ACC112 (cell line): ENCODE measurements at regions not wholly inside any gene's neighbourhood (a gene's known extent, or its start where the extent isn't known, plus 50 kb on each side); places are given as distances from the start of the nearest gene placed in this dataset.

Source experiments
- H2AFZ ChIP-seq: fragments of 200-600 bp; sonication (generic); one replicate; pipeline ENCODE4 v1.6.0; 2017; ENCODE audit warnings: antibody characterized with exemption, low read length; ENCODE audit not compliant: unreplicated experiment
- H3K27ac ChIP-seq: fragments of 200-600 bp; sonication (generic); 2 replicates; pipeline ENCODE4 v1.5.1; 2014; ENCODE audit warnings: low read depth, mild to moderate bottlenecking, antibody characterized with exemption, low read length, moderate library complexity
- H3K27me3 ChIP-seq: fragments of 200-600 bp; sonication (generic); 2 replicates; pipeline ENCODE4 v1.6.1; 2014; ENCODE audit warnings: mild to moderate bottlenecking, antibody characterized with exemption, low read length, moderate library complexity, mixed read lengths; ENCODE audit not compliant: insufficient read depth
- H3K36me3 ChIP-seq: fragments of 200-600 bp; sonication (generic); 2 replicates; pipeline ENCODE4 v1.6.1; 2016; ENCODE audit warnings: mild to moderate bottlenecking, antibody characterized with exemption, low read length, moderate library complexity, mixed read lengths; ENCODE audit not compliant: insufficient read depth
- H3K4me1 ChIP-seq: fragments of 200-600 bp; sonication (generic); one replicate; pipeline ENCODE4 v1.6.1; 2016; ENCODE audit warnings: low read length, mixed read lengths; ENCODE audit not compliant: insufficient read depth, unreplicated experiment, control insufficient read depth
- H3K4me3 ChIP-seq: fragments of 200-600 bp; sonication (generic); 2 replicates; pipeline ENCODE4 v1.5.1; 2014; ENCODE audit warnings: mild to moderate bottlenecking, low read depth, low read length
- H3K79me2 ChIP-seq: fragments of 200-600 bp; sonication (generic); one replicate; pipeline ENCODE4 v1.6.0; 2016; ENCODE audit warnings: low read length; ENCODE audit not compliant: control insufficient read depth, unreplicated experiment, insufficient read depth

DNA sequence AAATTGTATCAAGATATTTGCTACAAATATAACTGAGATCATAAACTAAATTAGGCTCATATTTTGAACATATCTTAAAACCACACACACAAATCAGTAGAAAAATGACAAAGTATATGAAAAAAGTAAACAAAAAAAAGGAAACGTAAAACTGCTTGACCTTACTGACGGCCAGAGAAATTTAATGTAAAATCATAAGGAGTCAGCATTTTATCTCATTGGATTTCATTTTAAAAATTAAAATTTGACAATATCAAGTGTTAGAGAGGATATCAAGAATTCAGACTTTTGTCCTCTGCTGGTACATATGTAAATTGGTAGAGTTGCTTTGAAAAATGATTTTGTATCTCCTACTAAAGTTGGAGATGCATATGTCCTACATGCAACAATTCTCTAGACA is 209.2 kb upstream of the ZC3H15 start:
- Histone ChIP-seq H3K79me2 (no peaks in the 10 kb centered on the region), H3K27me3 (no peaks in the 10 kb centered on the region), H2AFZ (no peak overlapping the region), H3K27ac (no peak overlapping the region), H3K36me3 (no peaks in the 10 kb centered on the region), H3K4me3 (no peak overlapping the region), H3K4me1 (peaks cover 8% of the 10 kb centered on the region)

DNA sequence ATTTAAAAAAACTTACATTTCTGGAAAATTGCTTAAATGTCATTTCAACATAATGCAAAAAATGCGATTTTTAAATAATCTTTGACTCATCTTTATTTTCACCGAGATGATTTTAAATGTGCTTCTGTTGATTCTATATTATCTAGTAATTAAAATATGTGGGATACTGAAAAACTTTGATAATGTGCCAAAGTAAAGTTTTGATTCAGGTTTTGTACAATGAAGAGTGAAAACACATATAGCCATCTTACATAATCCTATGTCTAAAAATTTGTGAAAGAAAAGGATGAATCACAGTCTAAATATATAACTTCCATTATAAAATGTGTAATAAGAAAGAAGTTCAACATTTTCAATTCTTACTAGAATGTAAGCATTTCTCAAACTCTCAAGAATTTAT is 204.3 kb upstream of the ZC3H15 start:
- H2AFZ ChIP-seq, result no peak overlapping the region
- H3K4me1 ChIP-seq, result no peaks in the 10 kb centered on the region
- no peaks in the 10 kb centered on the region for H3K79me2 ChIP-seq
- no peak overlapping the region for H3K4me3 ChIP-seq
- no peak overlapping the region for H3K27ac ChIP-seq
- no peaks in the 10 kb centered on the region for H3K27me3 ChIP-seq
- H3K36me3 ChIP-seq, result no peaks in the 10 kb centered on the region

DNA sequence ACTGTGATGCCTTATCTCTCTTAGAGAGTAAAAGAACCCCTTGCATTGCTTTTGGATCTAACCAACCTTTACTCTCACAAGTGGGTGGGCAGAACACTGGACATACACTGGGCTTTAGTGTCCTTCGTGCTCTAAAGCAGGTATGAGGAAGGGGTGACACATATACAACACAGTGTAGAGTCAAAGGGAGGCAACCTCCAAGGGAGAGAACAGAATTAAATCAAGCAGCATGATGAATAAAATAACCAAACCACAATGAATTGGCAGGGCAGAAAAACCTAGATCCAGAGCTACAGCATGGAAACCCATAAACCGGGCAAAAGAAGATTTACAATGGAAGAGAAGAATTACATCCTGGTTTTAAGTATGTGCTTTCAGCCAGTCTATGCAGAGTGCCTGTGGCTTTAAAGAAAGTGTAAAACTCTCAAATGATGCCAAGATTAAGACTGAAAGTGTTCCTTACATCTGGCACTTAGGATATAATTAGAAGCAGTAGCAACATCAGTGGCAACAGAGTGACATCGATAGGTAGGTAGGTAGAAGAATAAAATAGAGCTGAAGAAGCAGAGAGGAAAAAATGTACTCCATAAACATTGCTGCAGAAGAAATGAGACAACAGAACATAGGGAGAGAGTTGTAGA is 191.7 kb upstream of the ZC3H15 start:
- no peaks in the 10 kb centered on the region for H3K27me3 ChIP-seq
- H2AFZ ChIP-seq, result no peak overlapping the region
- H3K4me1 ChIP-seq, result no peaks in the 10 kb centered on the region
- H3K27ac ChIP-seq, result no peak overlapping the region
- no peaks in the 10 kb centered on the region for H3K36me3 ChIP-seq
- H3K4me3 ChIP-seq, result no peak overlapping the region
- H3K79me2 ChIP-seq, result no peaks in the 10 kb centered on the region

DNA sequence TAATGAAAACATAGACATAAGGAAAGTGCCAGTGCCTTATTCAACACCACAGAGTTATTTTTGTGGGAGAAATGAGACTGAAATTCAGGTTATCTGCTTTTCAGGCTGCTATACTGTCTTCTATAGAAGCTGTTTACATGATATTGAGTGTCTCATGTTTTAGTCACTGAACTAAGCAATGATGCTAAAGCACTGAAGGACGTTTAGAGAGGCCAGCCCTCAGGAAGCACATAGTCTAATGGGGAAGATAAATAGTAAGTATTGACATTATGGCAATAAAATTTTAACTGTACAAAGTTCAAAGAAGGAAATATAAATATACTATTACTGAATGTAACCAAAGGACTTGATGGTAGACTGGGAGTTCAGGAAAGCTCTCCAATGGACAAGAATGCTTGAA is 186.4 kb upstream of the ZC3H15 start:
- no peaks in the 10 kb centered on the region for H3K27me3 ChIP-seq
- H3K4me3 ChIP-seq, result no peak overlapping the region
- H2AFZ ChIP-seq, result no peak overlapping the region
- no peaks in the 10 kb centered on the region for H3K4me1 ChIP-seq
- H3K27ac ChIP-seq, result no peak overlapping the region
- H3K79me2 ChIP-seq, result no peaks in the 10 kb centered on the region
- no peaks in the 10 kb centered on the region for H3K36me3 ChIP-seq

DNA sequence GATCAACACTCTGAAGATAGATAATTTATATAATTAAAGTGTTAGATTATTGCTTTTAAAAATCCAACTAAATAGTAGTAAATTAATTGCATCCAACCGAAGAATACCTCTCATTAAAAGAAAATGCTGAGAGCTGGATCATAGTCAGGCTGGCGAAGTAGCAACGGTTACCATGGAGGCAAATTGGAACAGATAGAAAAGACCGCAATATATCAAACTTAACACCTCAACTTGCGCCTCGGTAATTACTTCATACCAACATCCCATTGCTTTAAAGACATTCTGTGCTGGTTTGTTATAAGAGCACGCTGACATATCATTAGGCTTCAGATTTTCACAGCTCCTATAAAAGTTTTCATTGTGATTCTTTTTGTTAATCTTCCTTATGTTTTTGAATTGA is 183.8 kb upstream of the ZC3H15 start:
- Histone ChIP-seq H3K27me3 (no peaks in the 10 kb centered on the region), H3K36me3 (no peaks in the 10 kb centered on the region), H3K79me2 (no peaks in the 10 kb centered on the region), H3K4me3 (no peak overlapping the region), H3K4me1 (no peaks in the 10 kb centered on the region), H3K27ac (no peak overlapping the region), H2AFZ (no peak overlapping the region)

DNA sequence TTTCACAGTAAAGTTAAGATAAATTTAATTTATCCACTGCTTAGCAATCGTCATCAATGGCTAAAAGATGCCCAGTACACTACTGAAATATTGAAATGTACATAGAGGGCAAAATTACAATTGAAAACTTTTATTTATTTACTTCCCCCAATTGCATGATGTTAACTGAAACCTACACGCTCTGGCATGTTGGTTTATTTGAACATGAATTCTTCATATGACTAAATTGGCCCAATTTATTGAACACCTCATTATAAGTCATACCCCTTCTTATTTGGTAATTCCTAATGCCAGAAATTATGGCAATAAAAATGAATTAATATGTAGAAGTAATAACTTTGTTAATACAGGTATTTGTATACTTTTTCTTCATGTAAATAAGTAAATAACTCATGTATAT is 183.0 kb upstream of the ZC3H15 start:
- H2AFZ ChIP-seq, result no peak overlapping the region
- no peaks in the 10 kb centered on the region for H3K27me3 ChIP-seq
- no peaks in the 10 kb centered on the region for H3K79me2 ChIP-seq
- H3K4me1 ChIP-seq, result peaks cover 1% of the 10 kb centered on the region
- H3K27ac ChIP-seq, result no peak overlapping the region
- H3K36me3 ChIP-seq, result no peaks in the 10 kb centered on the region
- H3K4me3 ChIP-seq, result no peak overlapping the region

DNA sequence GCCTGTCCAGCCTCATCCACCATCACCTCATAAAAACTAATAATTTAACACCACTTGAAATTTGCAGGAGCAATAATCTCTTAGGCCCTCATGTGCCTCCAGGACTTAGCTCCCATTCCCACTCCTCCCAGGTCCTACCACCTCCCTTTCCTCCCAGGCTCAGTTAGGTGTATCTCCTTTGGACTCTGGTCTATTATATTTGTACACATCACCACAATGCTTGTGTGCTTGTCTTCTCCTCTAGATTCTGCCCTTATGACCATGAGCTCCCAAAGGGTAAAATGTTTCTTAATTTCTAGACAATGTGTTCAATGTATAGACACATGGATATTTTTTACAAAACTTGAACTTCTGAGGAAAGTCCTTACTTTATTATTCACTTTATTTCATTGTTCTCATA is 182.0 kb upstream of the ZC3H15 start:
- Histone ChIP-seq H2AFZ (no peak overlapping the region), H3K4me1 (peaks cover 7% of the 10 kb centered on the region), H3K27ac (no peak overlapping the region), H3K79me2 (no peaks in the 10 kb centered on the region), H3K4me3 (no peak overlapping the region), H3K36me3 (no peaks in the 10 kb centered on the region), H3K27me3 (no peaks in the 10 kb centered on the region)

DNA sequence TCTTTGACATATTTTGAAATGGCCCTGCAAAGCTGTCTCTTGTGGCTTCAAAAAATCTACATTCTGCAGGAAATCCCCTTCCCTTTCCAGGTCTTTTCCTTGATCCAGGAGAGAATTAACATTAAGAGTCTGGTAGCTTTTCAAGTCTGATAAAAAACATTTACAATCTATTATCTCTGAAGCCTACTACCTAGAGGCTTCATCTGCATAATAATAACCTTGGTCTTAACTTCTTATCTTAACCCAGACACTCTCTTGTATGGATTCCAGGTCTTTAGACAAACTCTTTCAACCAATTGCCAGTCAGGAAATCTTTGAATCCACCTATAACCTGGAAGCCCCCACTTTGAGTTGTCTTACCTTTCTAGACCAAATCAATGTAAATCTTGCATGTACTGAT is 179.3 kb upstream of the ZC3H15 start:
- H3K4me1 ChIP-seq, result peaks cover 7% of the 10 kb centered on the region
- H3K27me3 ChIP-seq, result no peaks in the 10 kb centered on the region
- H3K27ac ChIP-seq, result no peak overlapping the region
- no peaks in the 10 kb centered on the region for H3K79me2 ChIP-seq
- H3K36me3 ChIP-seq, result no peaks in the 10 kb centered on the region
- no peak overlapping the region for H2AFZ ChIP-seq
- H3K4me3 ChIP-seq, result no peak overlapping the region

DNA sequence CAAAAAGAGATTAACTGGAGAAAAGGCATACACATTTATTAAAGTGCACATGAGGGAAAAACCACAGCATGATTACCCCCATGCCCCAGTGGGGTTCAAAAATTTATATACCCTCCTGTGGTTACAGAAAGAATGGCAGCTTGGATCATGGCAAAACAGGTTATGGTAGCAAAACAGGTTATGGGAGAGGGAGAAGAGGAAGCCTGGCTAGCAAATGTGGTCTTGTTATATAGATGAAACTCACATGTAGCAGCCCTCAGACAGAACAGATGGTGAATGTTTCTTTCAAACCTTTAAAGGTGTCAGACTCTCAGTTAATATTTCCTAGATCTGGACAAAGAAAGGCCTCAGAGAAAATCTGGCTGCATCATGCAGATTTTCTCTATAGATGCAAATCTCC is 178.2 kb upstream of the ZC3H15 start:
- Histone ChIP-seq H2AFZ (no peak overlapping the region), H3K79me2 (no peaks in the 10 kb centered on the region), H3K4me1 (peaks cover 7% of the 10 kb centered on the region), H3K27ac (no peak overlapping the region), H3K27me3 (no peaks in the 10 kb centered on the region), H3K4me3 (no peak overlapping the region), H3K36me3 (no peaks in the 10 kb centered on the region)

DNA sequence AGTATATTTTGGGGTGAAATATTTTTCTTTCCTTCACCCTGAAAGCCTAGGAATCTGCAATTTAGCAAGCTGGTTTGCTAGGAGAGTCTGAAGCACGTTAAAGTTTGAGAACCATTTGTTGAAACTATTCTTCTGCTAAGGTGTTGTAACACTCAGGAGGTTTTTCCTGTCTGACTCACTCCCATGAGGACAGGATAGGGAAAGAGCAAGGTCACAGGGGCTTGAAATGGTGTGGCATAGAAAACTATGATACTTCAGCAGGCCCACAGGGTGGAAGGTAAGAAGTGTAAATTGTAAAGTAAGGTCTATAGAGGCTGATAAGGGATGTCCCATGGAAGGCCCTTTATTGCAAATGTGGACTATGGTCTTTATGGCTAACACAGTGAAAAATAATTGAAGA is 177.7 kb upstream of the ZC3H15 start:
- Histone ChIP-seq H3K4me3 (no peak overlapping the region), H3K4me1 (peaks cover 7% of the 10 kb centered on the region), H2AFZ (no peak overlapping the region), H3K36me3 (no peaks in the 10 kb centered on the region), H3K79me2 (no peaks in the 10 kb centered on the region), H3K27ac (no peak overlapping the region), H3K27me3 (no peaks in the 10 kb centered on the region)

DNA sequence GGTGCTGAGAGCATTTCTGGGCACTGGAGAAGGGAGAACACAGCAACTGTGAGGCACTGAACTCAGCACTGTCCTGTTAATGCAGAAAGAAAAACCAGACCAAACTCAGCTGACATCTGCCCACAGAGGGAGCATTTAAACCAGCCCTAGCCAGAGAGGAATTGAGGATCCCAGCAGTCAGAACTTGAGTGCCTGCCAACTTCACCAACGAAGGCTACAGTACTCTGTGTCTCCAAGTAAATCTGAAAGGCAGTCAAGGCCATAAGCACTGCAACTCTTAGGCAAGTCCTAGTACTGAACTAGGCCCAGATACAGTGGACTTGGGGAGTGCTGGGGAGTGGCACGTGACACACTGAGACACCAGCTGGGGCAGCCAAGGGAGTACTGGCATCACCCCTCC is 176.2 kb upstream of the ZC3H15 start:
- H3K27me3 ChIP-seq, result no peaks in the 10 kb centered on the region
- no peak overlapping the region for H2AFZ ChIP-seq
- peaks cover 7% of the 10 kb centered on the region for H3K4me1 ChIP-seq
- H3K4me3 ChIP-seq, result no peak overlapping the region
- H3K79me2 ChIP-seq, result no peaks in the 10 kb centered on the region
- H3K36me3 ChIP-seq, result no peaks in the 10 kb centered on the region
- no peak overlapping the region for H3K27ac ChIP-seq
